ENCODE measurements at regions not wholly inside any gene's neighbourhood (a gene's known extent, or its start where the extent isn't known, plus 50 kb on each side); places are given as distances from the start of the nearest gene placed in this dataset.

DNA sequence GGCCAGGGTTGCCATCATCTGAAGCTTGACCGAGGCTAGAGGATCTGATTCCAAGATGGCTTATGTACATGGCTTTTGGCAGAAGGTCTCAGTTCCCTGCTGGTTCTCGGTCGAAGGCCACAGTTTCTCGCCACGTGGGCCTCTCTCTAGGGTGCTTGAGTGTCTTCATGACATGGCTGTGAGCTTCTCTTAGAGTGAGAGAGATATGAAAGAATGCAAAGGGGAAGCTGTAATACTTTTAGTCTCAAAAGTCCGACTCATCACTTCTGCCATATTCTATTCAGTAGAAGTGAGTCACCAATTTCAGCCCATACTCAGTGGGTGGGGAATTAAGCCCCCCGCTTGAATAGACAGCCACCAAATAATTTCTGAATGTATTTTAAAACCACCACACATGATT, 94.2 kb downstream of the UTRN start:
- TF ChIP-seq, protein P1, sequence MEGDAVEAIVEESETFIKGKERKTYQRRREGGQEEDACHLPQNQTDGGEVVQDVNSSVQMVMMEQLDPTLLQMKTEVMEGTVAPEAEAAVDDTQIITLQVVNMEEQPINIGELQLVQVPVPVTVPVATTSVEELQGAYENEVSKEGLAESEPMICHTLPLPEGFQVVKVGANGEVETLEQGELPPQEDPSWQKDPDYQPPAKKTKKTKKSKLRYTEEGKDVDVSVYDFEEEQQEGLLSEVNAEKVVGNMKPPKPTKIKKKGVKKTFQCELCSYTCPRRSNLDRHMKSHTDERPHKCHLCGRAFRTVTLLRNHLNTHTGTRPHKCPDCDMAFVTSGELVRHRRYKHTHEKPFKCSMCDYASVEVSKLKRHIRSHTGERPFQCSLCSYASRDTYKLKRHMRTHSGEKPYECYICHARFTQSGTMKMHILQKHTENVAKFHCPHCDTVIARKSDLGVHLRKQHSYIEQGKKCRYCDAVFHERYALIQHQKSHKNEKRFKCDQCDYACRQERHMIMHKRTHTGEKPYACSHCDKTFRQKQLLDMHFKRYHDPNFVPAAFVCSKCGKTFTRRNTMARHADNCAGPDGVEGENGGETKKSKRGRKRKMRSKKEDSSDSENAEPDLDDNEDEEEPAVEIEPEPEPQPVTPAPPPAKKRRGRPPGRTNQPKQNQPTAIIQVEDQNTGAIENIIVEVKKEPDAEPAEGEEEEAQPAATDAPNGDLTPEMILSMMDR (conservative IDR thresholded peaks at IDR 0.05): no peak
- TF ChIP-seq ZFX (IDR thresholded peaks at IDR 0.05): no peak

Data from C4-2B (cell line).